Body of pancreas (tissue), 4 donors: ENCODE measurements at regions not wholly inside any gene's neighbourhood (a gene's known extent, or its start where the extent isn't known, plus 50 kb on each side); places are given as distances from the start of the nearest gene placed in this dataset.

Source experiments
- ATAC-seq: fragments of 150-250 bp; one replicate; pipeline ENCODE4 v1.9.1; 2016
- DNase-seq, 4 donors: peaks; one replicate each; pipeline ENCODE4 v3.0.0-alpha.2; 2019
- H3K27ac ChIP-seq, 4 donors: fragments of 200-600 bp; sonication (generic); 1 replicate in 3 of 4; 2 replicates in 1 of 4; pipeline versions ENCODE4 v1.5.1 to v1.6.1; 2016 to 2019; ENCODE audit warnings: mild to moderate bottlenecking in 1 of 4, mixed read lengths in 1 of 4, moderate library complexity in 1 of 4
- H3K27me3 ChIP-seq, 2 donors: fragments of 200-600 bp; sonication (generic); one replicate each; pipeline ENCODE4 v1.6.0; 2016; ENCODE audit warnings: mild to moderate bottlenecking in 1 of 2
- H3K36me3 ChIP-seq, 2 donors: fragments of 200-600 bp; sonication (generic); replicated peaks in 1 of 2; 2 replicates each; pipeline ENCODE4 v1.5.1; 2016; ENCODE audit warnings: low read depth in 2 of 2; ENCODE audit not compliant: insufficient read depth in 1 of 2
- H3K4me1 ChIP-seq: fragments of 200-600 bp; sonication (generic); one replicate; pipeline ENCODE4 v1.6.0; 2016
- H3K4me3 ChIP-seq, 2 donors: fragments of 200-600 bp; sonication (generic); 1 replicate in 1 of 2; 2 replicates in 1 of 2; pipeline ENCODE4 v1.5.1; 2016 to 2019
- H3K9me3 ChIP-seq, 3 donors: fragments of 200-600 bp; sonication (generic); 1 replicate in 2 of 3; 2 replicates in 1 of 3; pipeline ENCODE4 v1.5.1; 2016
- POLR2A ChIP-seq, 3 donors: fragments of 450-650 bp; IDR thresholded peaks; one replicate each; pipeline ENCODE4 v1.6.1; 2016; ENCODE audit warnings: antibody characterized with exemption in 3 of 3, mild to moderate bottlenecking in 2 of 3
- WGBS, 2 donors: methylation state at CpG; one replicate each; pipeline ENCODE4 v1.1.5; 2017; 5-methylcytosine and 5-hydroxymethylcytosine counted together
- intact Hi-C: fragments of 100-400 bp; cut with DNase I; formaldehyde crosslinking; loops from one replicate; pipeline ENCODE4 v1.15.1; 2023
- TF ChIP-seq, protein P1 (sequence below), 7 experiments: fragments of 450-650 bp in 4 of 7; fragments of 200-600 bp in 3 of 7; sonication (generic) in 3 of 7; IDR thresholded peaks; one replicate each; pipeline ENCODE4 v1.5.1; 2016 to 2019; ENCODE audit warnings: antibody characterized with exemption in 7 of 7

DNA sequence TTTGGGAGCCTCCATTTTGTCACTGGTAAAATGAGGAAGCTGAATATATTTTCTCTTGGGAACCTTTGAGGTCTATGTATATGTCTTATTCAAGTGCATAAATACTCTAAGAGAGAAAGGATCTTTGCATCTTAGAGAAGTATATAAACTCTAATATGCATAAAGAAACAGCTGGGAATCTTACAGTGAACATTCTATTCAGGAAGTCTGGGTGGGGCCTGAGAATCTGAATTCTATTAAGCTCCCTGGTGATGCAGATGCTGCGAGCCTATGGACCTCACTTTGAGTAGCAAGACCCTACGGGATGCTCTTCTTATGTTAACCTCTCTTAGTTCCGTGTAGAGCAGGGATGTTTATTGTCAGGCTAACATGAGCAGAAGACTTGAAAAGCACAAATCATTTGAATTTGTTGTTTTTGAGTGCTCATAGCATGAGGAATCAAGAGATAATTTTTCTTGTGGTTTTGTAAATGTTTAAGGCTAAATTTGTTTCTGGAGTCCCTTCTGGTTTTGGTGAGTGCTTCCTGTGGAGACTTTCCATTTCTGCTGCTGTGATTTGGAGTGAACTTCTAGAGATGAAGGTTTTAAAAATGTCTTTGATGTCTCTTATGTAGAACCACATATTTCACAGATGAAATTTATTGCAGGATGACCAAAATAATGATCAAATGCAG, 281.2 kb upstream of the JAG1 start:
- intact Hi-C loops: no loop called here
- no peak for TF ChIP-seq POLR2A (IDR thresholded peaks at IDR 0.05)
- TF ChIP-seq, protein P1, sequence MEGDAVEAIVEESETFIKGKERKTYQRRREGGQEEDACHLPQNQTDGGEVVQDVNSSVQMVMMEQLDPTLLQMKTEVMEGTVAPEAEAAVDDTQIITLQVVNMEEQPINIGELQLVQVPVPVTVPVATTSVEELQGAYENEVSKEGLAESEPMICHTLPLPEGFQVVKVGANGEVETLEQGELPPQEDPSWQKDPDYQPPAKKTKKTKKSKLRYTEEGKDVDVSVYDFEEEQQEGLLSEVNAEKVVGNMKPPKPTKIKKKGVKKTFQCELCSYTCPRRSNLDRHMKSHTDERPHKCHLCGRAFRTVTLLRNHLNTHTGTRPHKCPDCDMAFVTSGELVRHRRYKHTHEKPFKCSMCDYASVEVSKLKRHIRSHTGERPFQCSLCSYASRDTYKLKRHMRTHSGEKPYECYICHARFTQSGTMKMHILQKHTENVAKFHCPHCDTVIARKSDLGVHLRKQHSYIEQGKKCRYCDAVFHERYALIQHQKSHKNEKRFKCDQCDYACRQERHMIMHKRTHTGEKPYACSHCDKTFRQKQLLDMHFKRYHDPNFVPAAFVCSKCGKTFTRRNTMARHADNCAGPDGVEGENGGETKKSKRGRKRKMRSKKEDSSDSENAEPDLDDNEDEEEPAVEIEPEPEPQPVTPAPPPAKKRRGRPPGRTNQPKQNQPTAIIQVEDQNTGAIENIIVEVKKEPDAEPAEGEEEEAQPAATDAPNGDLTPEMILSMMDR (IDR thresholded peaks at IDR 0.05): no peak
- H3K9me3 ChIP-seq: no peaks in the 10 kb centered on the region
- ATAC-seq: no peak
- peaks cover 32% of the 10 kb centered on the region for H3K4me1 ChIP-seq
- 82 to 91% methylated on average over 3 of the region's 3 CpGs for WGBS, 2 donors
- no peak overlapping the region for H3K4me3 ChIP-seq
- H3K27me3 ChIP-seq: no peaks in the 10 kb centered on the region
- no peak for DNase-seq
- peak overlapping the region in 3 of 4 donors; percentile 16 to 69 (median 52) for H3K27ac ChIP-seq
- H3K36me3 ChIP-seq: no peaks in the 10 kb centered on the region

GRCh38 chr20:10958279-10958678, 284.5 kb upstream of the JAG1 start:
- intact Hi-C loops: no loop called here
- ATAC-seq: no peak
- WGBS, 2 donors: 81 to 88% methylated on average over 3 of the region's 3 CpGs
- no peaks in the 10 kb centered on the region for H3K9me3 ChIP-seq
- no peak for DNase-seq
- H3K4me1 ChIP-seq: peaks cover 20% of the 10 kb centered on the region
- no peaks in the 10 kb centered on the region for H3K27me3 ChIP-seq
- H3K27ac ChIP-seq: no peak overlapping the region
- no peaks in the 10 kb centered on the region for H3K36me3 ChIP-seq
- H3K4me3 ChIP-seq: no peak overlapping the region
- TF ChIP-seq, protein P1 (IDR thresholded peaks at IDR 0.05): no peak
- TF ChIP-seq POLR2A (IDR thresholded peaks at IDR 0.05): no peak

DNA sequence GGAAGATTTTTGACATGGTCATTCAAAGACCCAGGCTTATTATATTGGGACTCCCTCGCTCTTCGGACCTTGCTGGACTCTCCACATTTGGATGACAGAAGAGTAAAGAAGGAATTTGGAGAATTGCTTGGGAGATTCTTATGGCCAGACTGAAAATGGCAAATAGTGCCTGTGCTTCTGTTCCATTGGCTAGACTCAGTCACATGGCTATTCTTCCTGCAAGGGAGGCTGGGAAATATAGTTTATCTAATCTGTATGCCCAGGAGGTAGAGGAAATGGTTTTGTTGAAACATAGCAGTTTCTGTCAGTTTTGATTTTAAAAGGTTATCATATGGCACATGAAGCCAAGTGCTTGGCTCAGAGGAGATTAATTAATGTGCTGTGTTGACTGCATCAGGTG, 286.6 kb upstream of the JAG1 start:
- ATAC-seq: no peak
- Histone ChIP-seq H3K4me3 (no peak overlapping the region), H3K4me1 (no peaks in the 10 kb centered on the region), H3K36me3 (no peaks in the 10 kb centered on the region), H3K27me3 (no peaks in the 10 kb centered on the region), H3K9me3 (no peaks in the 10 kb centered on the region), H3K27ac (no peak overlapping the region)
- DNase-seq: no peak
- intact Hi-C loops: no loop called here
- 93 to 96% methylated on average over 2 of the region's 2 CpGs for whole genome bisulfite sequencing, 2 donors
- TF ChIP-seq POLR2A (IDR thresholded peaks at IDR 0.05): no peak
- TF ChIP-seq, protein P1 (IDR thresholded peaks at IDR 0.05): no peak

DNA sequence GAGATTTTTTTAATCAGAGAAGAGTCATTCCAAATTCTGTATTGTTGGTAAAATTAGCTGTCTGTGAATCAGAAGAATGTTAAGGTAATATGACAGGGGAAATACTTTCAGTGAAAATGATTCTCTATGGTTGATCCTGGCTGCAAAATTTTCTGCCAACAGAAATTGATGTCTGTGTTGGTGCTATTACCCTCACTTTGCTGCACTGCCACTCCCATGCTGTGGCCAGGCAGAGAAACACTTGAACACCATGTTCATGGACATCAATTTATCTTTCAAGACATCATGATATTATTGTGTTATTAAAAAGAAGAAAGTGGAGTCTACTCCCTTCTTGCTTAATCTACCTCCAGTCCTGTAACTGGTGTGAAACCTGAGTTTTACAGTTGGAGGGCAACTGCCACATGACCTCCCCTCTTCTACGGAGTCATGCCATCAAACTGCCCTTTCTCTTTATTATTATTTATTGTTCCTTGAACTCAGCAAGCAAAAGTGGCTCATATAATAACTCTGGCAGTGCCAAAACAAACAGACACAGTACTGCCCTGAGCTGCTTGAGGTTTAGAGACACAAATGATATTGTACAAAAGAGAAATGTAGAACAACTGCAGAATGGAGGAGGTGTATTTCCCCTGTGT, 288.0 kb upstream of the JAG1 start:
- intact Hi-C loops: no loop called here
- TF ChIP-seq, protein P1 (IDR thresholded peaks at IDR 0.05): no peak
- no peak for TF ChIP-seq POLR2A (IDR thresholded peaks at IDR 0.05)
- ATAC-seq (no peak), DNase-seq (no peak)
- Histone ChIP-seq H3K36me3 (no peaks in the 10 kb centered on the region), H3K4me3 (no peak overlapping the region), H3K27ac (no peak overlapping the region), H3K27me3 (no peaks in the 10 kb centered on the region), H3K4me1 (no peaks in the 10 kb centered on the region), H3K9me3 (no peaks in the 10 kb centered on the region)
- WGBS, 2 donors: 14 to 31% methylated on average over 1 of the region's 1 CpG

DNA sequence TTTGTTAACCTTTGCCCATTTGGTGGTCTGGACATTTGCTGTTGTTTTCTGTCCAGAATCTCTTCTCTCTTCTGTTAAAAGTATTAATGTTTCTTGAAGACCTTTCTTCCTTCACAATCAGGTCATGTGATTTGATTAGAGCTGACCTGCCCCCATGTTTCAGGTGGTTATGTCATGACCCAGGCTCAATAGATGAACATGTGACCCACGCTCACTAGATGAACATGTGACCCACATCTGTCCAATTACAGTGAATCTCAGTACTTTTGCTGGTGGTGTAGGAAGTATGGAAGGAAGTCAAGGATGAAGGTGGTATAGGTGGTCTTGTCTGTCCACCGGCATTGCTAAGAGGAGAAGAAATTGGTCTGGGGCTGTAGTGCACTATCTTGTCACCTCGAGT, 289.1 kb upstream of the JAG1 start:
- WGBS, 2 donors: 84 to 92% methylated on average over 3 of the region's 3 CpGs
- H3K27ac ChIP-seq: no peak overlapping the region
- no peak overlapping the region for H3K4me3 ChIP-seq
- H3K36me3 ChIP-seq: no peaks in the 10 kb centered on the region
- no peak for TF ChIP-seq POLR2A (IDR thresholded peaks at IDR 0.05)
- TF ChIP-seq, protein P1 (IDR thresholded peaks at IDR 0.05): no peak
- H3K4me1 ChIP-seq: no peaks in the 10 kb centered on the region
- H3K27me3 ChIP-seq: no peaks in the 10 kb centered on the region
- intact Hi-C loops: no loop called here
- H3K9me3 ChIP-seq: no peaks in the 10 kb centered on the region
- ATAC-seq (no peak), DNase-seq (no peak)
